Chondrocyte (in vitro differentiated cells): ENCODE measurements at regions not wholly inside any gene's neighbourhood (a gene's known extent, or its start where the extent isn't known, plus 50 kb on each side); places are given as distances from the start of the nearest gene placed in this dataset.

ENCODE experiments used
- DNase-seq: peaks from one replicate; pipeline ENCODE4 v3.0.0; 2021; ENCODE audit warnings: mixed read lengths, low spot score
- H3K27ac Mint-ChIP-seq: one replicate; pipeline ENCODE4 v1.8.0; 2021; ENCODE audit warnings: mild to moderate bottlenecking, moderate library complexity, mixed read lengths; ENCODE audit not compliant: unreplicated experiment
- H3K27me3 Mint-ChIP-seq: 2 replicates; pipeline ENCODE4 v1.8.0; 2021; ENCODE audit warnings: low read depth, mixed read lengths
- H3K36me3 Mint-ChIP-seq: 2 replicates; pipeline ENCODE4 v1.8.0; 2021; ENCODE audit warnings: low read depth, mixed read lengths
- H3K4me1 Mint-ChIP-seq: 2 replicates; pipeline ENCODE4 v1.8.0; 2021; ENCODE audit warnings: low read depth, mild to moderate bottlenecking, mixed read lengths
- H3K4me3 Mint-ChIP-seq: one replicate; pipeline ENCODE4 v1.8.0; 2021; ENCODE audit warnings: mild to moderate bottlenecking, moderate library complexity, mixed read lengths; ENCODE audit not compliant: unreplicated experiment
- H3K9me3 Mint-ChIP-seq: 2 replicates; pipeline ENCODE4 v1.8.0; 2021; ENCODE audit warnings: low read depth, mixed read lengths
- TF ChIP-seq, protein P1 (sequence below): fragments of 200-600 bp; sonication (generic); IDR thresholded peaks from 2 replicates; pipeline ENCODE4 v1.5.0; 2021; ENCODE audit warnings: antibody characterized with exemption, mild to moderate bottlenecking, moderate library complexity

DNA sequence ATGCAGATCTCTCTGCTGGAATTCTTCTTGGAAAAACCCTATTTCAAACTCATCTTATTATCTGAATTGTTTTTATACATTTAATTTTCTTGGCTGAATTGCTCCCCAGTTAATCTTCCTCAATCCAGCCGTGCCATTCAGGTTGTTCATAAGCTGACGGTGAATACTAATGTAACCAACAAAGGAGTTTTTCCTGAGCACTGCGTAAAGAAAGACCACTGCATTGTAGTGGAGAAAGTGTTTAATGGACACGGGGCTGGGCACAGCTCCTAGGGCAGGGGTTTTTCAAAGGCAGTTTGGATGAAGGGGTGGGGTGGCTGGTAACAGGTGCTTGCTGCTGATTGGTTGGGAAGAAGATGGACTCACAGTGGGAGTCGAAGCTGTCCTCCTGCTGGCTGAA is 820.3 kb downstream of the ADGRL2 start:
- no peak for DNase-seq
- TF ChIP-seq, protein P1, sequence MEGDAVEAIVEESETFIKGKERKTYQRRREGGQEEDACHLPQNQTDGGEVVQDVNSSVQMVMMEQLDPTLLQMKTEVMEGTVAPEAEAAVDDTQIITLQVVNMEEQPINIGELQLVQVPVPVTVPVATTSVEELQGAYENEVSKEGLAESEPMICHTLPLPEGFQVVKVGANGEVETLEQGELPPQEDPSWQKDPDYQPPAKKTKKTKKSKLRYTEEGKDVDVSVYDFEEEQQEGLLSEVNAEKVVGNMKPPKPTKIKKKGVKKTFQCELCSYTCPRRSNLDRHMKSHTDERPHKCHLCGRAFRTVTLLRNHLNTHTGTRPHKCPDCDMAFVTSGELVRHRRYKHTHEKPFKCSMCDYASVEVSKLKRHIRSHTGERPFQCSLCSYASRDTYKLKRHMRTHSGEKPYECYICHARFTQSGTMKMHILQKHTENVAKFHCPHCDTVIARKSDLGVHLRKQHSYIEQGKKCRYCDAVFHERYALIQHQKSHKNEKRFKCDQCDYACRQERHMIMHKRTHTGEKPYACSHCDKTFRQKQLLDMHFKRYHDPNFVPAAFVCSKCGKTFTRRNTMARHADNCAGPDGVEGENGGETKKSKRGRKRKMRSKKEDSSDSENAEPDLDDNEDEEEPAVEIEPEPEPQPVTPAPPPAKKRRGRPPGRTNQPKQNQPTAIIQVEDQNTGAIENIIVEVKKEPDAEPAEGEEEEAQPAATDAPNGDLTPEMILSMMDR: no peak
- no peaks in the 10 kb centered on the region for H3K4me1 Mint-ChIP-seq
- H3K27me3 Mint-ChIP-seq: no peaks in the 10 kb centered on the region
- no peak overlapping the region for H3K4me3 Mint-ChIP-seq
- no peaks in the 10 kb centered on the region for H3K36me3 Mint-ChIP-seq
- peaks cover 3% of the 10 kb centered on the region for H3K9me3 Mint-ChIP-seq
- no peak overlapping the region for H3K27ac Mint-ChIP-seq

DNA sequence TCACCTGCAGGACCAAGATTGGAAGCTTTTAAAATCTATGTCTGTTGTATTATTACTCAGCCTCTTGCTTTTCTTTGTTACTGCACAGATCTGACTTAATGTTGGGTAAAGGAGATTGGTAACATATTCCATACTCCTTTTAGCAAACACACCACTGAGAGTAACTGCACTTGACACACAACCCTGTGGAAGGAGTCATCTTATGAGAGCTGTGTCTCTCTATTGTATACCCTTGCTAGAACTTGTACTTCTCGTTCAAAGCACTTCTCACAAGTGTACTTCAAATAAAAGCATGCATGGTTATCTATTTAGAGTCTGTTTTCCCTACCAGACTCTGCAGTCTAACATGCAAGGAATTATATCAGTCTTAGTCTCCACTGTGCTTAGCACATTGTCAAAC is 813.4 kb downstream of the ADGRL2 start:
- Mint-ChIP-seq H3K27ac (no peak overlapping the region), H3K4me3 (no peak overlapping the region), H3K27me3 (no peaks in the 10 kb centered on the region), H3K36me3 (no peaks in the 10 kb centered on the region), H3K9me3 (no peaks in the 10 kb centered on the region), H3K4me1 (peaks cover 7% of the 10 kb centered on the region)
- no peak for DNase-seq
- TF ChIP-seq, protein P1: no peak

DNA sequence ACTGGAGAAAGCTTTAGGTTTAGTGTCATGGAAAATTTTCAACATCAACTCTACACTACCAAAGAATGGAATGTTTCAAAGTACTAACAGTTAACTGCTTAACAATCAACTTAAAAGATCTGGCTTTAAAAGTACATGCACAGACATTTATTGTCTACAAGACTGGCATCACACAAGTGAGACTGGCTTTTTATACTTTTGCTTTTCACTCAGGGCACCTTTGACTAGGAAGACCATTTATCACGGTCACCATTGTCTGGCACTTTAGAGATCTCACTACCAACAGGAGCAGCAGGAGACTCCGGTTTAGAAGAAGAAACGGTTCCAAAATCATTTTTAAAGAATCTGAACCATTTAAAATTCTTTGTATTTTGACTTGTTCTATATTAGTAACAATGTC is 812.3 kb downstream of the ADGRL2 start:
- no peak overlapping the region for H3K27ac Mint-ChIP-seq
- no peak for DNase-seq
- TF ChIP-seq, protein P1: no peak
- no peaks in the 10 kb centered on the region for H3K27me3 Mint-ChIP-seq
- no peak overlapping the region for H3K4me3 Mint-ChIP-seq
- H3K9me3 Mint-ChIP-seq: no peaks in the 10 kb centered on the region
- H3K4me1 Mint-ChIP-seq: peaks cover 7% of the 10 kb centered on the region
- H3K36me3 Mint-ChIP-seq: no peaks in the 10 kb centered on the region

DNA sequence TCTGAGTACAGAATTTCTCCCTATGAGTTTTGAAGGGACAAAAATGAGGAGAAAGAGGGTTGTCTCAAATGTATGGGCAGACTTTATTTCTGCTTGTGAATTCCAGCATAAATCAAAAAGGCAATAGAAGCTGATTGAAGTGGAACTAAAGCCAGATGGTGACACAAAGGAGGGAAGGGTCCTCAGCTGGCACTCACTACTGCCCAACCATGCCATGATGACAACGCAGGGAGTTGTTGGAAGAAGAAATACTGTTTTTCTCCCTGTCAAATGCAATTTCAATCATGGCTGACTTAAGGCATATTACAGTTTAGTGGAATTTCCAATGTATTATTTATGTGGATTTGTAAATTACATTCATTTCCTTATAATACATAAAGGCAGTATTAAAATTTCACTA is 805.8 kb downstream of the ADGRL2 start:
- no peak for DNase-seq
- H3K4me3 Mint-ChIP-seq: no peak overlapping the region
- no peak overlapping the region for H3K27ac Mint-ChIP-seq
- no peaks in the 10 kb centered on the region for H3K27me3 Mint-ChIP-seq
- TF ChIP-seq, protein P1: no peak
- H3K4me1 Mint-ChIP-seq: no peaks in the 10 kb centered on the region
- no peaks in the 10 kb centered on the region for H3K9me3 Mint-ChIP-seq
- H3K36me3 Mint-ChIP-seq: no peaks in the 10 kb centered on the region

DNA sequence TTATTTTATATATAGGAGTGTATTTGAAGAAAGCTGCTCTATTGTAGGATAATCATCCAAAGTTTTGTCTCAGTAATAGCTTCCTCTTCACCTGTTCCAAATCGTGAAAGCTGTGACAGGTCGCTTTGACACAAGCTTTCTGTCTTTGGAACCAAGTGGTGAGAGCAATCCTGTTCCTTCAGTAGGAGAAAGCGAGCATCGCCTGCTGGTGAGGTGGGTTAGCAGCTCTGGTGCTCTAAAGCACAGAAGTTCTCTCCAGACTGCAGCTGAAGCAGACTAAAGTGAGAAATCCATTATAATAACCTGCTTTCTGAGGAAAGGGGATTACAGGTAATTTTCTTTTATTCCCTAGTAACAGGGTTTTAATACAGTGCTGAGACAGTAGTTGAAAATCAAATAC is 803.8 kb downstream of the ADGRL2 start:
- H3K9me3 Mint-ChIP-seq: no peaks in the 10 kb centered on the region
- TF ChIP-seq, protein P1: peak; percentile 15
- H3K27me3 Mint-ChIP-seq: no peaks in the 10 kb centered on the region
- no peak overlapping the region for H3K27ac Mint-ChIP-seq
- no peak overlapping the region for H3K4me3 Mint-ChIP-seq
- no peaks in the 10 kb centered on the region for H3K36me3 Mint-ChIP-seq
- DNase-seq: no peak
- no peaks in the 10 kb centered on the region for H3K4me1 Mint-ChIP-seq
